ENCODE measurements at regions not wholly inside any gene's neighbourhood (a gene's known extent, or its start where the extent isn't known, plus 50 kb on each side); places are given as distances from the start of the nearest gene placed in this dataset.

- Histone ChIP-seq H3K9me3 (ENCODE audit: control insufficient read depth, insufficient read depth, low read length) (no peaks in the 10 kb centered on the region), H3K4me3 (ENCODE audit: low read depth, low read length) (no peak overlapping the region), H3K27ac (ENCODE audit: low read depth, low read length) (peak overlapping the region; percentile 11), H3K27me3 (ENCODE audit: control insufficient read depth, insufficient read depth, low read length) (no peaks in the 10 kb centered on the region)
- ChIA-PET CTCF (no interaction called here), POLR2A (no interaction called here)
- no peak for DNase-seq (ENCODE audit: low read depth, low spot score)
- TF ChIP-seq CTCF (IDR thresholded peaks at IDR 0.05; ENCODE audit: low read depth, low read length), result peak; percentile 8; the same call in 1 of the 2 replicates
Observed at GRCh38 chr2:216792222-216793021, 67.4 kb downstream of the TNP1 start.

DNA sequence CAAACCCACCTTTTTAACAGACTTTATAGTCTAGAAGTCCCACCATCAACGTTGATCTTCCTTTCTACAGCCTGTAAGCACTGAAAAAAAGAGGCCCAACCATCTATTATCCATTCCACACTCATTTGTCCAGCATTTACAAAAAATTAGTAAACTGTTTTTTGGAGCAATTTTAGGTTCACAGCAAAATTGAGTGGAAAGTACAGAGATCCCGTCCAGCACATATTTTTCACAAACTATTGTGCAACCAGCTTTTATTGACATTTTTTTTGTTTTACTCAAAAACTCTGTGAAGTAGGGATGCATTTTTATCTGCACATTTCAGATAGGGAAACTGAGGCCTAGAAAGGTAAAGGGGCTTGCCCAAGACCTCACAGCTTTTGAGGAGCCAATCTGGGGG, 68.6 kb downstream of the TNP1 start:
- DNase-seq (ENCODE audit: low read depth, low spot score), result no peak
- no peaks in the 10 kb centered on the region for H3K9me3 ChIP-seq (ENCODE audit: control insufficient read depth, insufficient read depth, low read length)
- no peak overlapping the region for H3K4me3 ChIP-seq (ENCODE audit: low read depth, low read length)
- TF ChIP-seq CTCF (IDR thresholded peaks at IDR 0.05; ENCODE audit: low read depth, low read length), result no peak
- CTCF ChIA-PET, result no interaction called here
- POLR2A ChIA-PET, result no interaction called here
- H3K27me3 ChIP-seq (ENCODE audit: control insufficient read depth, insufficient read depth, low read length), result no peaks in the 10 kb centered on the region
- H3K27ac ChIP-seq (ENCODE audit: low read depth, low read length), result no peak overlapping the region

DNA sequence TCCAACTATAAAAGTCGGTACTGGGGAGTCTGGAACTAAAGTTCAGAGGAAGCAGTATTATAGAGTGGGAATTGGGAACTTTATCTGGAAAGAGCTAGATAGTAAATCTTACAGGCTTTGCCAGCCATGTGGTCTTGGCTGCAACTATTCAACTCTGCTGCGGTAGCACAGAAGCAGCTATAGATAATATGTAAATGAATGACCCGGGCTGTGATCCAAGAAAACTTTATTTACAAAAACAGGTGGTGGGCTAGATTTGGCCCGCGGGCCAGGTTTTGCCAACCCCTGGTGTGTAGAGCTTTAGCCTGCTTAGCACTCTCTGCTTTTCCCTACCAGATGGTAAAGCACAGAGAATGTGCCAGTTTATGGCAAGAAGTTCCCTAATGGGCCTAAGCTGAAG, 70.8 kb downstream of the TNP1 start:
- ChIA-PET CTCF (interaction anchor here (0.7 to 1.0 kb wide), 2 partner anchors 14 to 491 kb away, joined by 4 read pairs; no protein-coding TSS in a partner anchor), POLR2A (interaction anchor here (1.1 kb wide), 1 partner anchor 14 kb away, joined by 3 read pairs; no protein-coding TSS in a partner anchor)
- Histone ChIP-seq H3K27me3 (ENCODE audit: control insufficient read depth, insufficient read depth, low read length) (peaks cover 2% of the 10 kb centered on the region), H3K4me3 (ENCODE audit: low read depth, low read length) (no peak overlapping the region), H3K27ac (ENCODE audit: low read depth, low read length) (no peak overlapping the region), H3K9me3 (ENCODE audit: control insufficient read depth, insufficient read depth, low read length) (no peaks in the 10 kb centered on the region)
- no peak for TF ChIP-seq CTCF (IDR thresholded peaks at IDR 0.05; ENCODE audit: low read depth, low read length)
- no peak for DNase-seq (ENCODE audit: low read depth, low spot score)

GRCh38 chr2:216787851-216788540, 71.9 kb downstream of the TNP1 start:
- no peak for TF ChIP-seq CTCF (IDR thresholded peaks at IDR 0.05; ENCODE audit: low read depth, low read length)
- CTCF ChIA-PET, result interaction anchor here (0.7 to 2.1 kb wide), 2 partner anchors 13 to 493 kb away, joined by 4 to 7 read pairs; no protein-coding TSS in a partner anchor
- DNase-seq (ENCODE audit: low read depth, low spot score), result no peak
- no peak overlapping the region for H3K4me3 ChIP-seq (ENCODE audit: low read depth, low read length)
- no peak overlapping the region for H3K27ac ChIP-seq (ENCODE audit: low read depth, low read length)
- H3K27me3 ChIP-seq (ENCODE audit: control insufficient read depth, insufficient read depth, low read length), result peaks cover 2% of the 10 kb centered on the region
- no peaks in the 10 kb centered on the region for H3K9me3 ChIP-seq (ENCODE audit: control insufficient read depth, insufficient read depth, low read length)
- POLR2A ChIA-PET, result interaction anchor here (1.0 kb wide), 1 partner anchor 13 kb away, joined by 4 read pairs; no protein-coding TSS in a partner anchor

GRCh38 chr2:216786676-216787075, 73.2 kb downstream of the TNP1 start:
- ChIA-PET CTCF (interaction anchor here (2.1 kb wide), 1 partner anchor 11 kb away, joined by 7 read pairs; no protein-coding TSS in a partner anchor), POLR2A (no interaction called here)
- no peaks in the 10 kb centered on the region for H3K9me3 ChIP-seq (ENCODE audit: control insufficient read depth, insufficient read depth, low read length)

More at GRCh38 chr2:216786676-216787075, 73.2 kb downstream of the TNP1 start:
- no peak overlapping the region for H3K27ac ChIP-seq (ENCODE audit: low read depth, low read length)
- DNase-seq (ENCODE audit: low read depth, low spot score), result no peak
- H3K4me3 ChIP-seq (ENCODE audit: low read depth, low read length), result no peak overlapping the region
- H3K27me3 ChIP-seq (ENCODE audit: control insufficient read depth, insufficient read depth, low read length), result peaks cover 2% of the 10 kb centered on the region
- TF ChIP-seq CTCF (IDR thresholded peaks at IDR 0.05; ENCODE audit: low read depth, low read length), result no peak
